ENCODE measurements at regions not wholly inside any gene's neighbourhood (a gene's known extent, or its start where the extent isn't known, plus 50 kb on each side); places are given as distances from the start of the nearest gene placed in this dataset.
"Not testable (repeated sequence)": the region's sequence is repeated elsewhere in the genome, so short reads cannot be mapped to it uniquely, and the experiment has no call there.

DNA sequence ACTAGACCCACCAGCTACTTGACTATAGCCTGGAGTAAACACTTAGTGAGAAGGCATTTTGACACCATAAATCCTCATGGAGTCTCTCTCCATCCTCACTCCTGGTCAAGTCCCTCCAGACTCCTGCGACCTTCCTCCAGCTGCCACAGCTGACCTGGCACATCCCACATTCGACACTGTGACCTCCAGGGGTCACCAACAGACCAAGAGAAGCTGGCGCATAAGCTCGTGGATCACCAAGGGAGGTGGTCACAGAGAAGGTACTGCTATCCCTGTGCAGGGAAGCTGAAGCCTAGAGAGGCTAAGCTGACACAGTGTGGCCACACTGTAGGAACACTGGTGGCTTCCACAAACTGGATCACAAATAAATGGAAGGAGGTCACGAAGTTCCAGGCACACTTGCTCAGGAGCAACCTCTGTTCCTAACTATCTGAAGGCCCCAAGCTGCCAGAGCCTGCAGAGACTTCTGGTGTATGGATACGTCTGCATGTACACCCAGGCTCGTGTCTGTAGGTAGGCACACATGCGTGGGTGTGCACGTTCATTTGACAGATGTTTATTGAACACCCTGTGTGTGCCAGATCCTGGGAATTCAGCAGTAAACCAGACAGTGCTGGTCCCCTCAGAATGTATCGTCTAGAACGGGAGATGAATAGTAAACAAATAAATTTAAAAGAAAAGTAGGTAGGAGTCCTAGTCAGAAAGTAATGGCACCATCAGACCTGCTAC lies 104.4 kb downstream of the C5orf15 start:
- no peak for TF ChIP-seq JUND (IDR thresholded peaks at IDR 0.05; ENCODE audit: low read depth)
- in situ Hi-C loops (cut with HindIII; ENCODE audit: low pct_unique_long_range_greater_than_20kb, low sequenced_read_pairs): no loop called here
- DNase-seq (ENCODE audit: low read depth in 1 of 2, low spot score in 1 of 2): no peak

DNA sequence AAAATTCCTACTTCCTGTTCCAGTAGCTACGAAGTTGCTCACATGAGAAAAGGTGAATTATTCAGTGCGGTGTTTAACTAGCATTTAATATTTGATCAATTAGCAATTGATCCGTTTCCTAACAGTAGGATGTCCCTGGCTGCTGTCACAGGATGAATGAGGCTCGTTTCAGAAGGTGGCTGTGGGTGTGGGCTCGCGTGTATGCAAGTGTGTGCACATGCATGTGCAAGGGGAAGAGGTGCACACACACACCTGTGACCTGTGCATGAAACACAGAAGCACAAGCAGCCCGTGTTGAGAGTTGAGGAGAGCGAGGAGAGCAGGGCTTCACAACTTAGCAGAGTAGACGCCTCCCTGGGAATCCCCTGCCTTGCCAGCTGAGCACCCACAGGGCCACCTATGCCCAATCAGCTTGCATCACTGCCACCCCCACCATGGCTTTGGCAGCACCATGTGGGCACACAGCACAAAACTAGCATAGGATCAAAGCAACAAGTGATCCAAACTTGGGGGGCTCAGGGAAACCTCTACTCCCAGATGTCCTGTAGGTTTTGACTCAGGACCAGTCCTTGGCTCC lies 107.2 kb downstream of the C5orf15 start:
- in situ Hi-C loops (cut with HindIII; ENCODE audit: low pct_unique_long_range_greater_than_20kb, low sequenced_read_pairs): no loop called here
- TF ChIP-seq JUND (IDR thresholded peaks at IDR 0.05; ENCODE audit: low read depth): no peak
- no peak for DNase-seq (ENCODE audit: low read depth in 1 of 2, low spot score in 1 of 2)

DNA sequence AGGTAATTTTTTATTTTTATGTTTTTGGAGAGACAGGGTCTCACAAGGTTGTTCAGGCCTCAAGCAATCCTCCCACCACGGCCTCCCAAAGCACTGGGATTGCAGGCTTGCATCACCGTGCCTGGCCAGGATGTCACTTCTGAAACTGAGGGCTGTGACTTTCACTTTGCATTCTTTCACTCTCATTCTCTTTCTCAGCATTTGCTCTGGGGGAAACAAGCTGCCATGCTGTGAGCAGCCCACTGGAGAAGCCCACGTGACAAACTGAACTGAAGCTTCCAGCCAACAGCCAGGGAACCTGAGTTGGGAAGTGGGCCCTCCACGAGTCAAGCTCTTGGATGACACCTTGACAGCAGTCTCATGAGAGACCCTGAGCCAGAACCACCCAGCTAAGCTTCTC lies 109.4 kb downstream of the C5orf15 start:
- no peak for TF ChIP-seq JUND (IDR thresholded peaks at IDR 0.05; ENCODE audit: low read depth)
- in situ Hi-C loops (cut with HindIII; ENCODE audit: low pct_unique_long_range_greater_than_20kb, low sequenced_read_pairs): no loop called here
- DNase-seq (ENCODE audit: low read depth in 1 of 2, low spot score in 1 of 2): no peak

DNA sequence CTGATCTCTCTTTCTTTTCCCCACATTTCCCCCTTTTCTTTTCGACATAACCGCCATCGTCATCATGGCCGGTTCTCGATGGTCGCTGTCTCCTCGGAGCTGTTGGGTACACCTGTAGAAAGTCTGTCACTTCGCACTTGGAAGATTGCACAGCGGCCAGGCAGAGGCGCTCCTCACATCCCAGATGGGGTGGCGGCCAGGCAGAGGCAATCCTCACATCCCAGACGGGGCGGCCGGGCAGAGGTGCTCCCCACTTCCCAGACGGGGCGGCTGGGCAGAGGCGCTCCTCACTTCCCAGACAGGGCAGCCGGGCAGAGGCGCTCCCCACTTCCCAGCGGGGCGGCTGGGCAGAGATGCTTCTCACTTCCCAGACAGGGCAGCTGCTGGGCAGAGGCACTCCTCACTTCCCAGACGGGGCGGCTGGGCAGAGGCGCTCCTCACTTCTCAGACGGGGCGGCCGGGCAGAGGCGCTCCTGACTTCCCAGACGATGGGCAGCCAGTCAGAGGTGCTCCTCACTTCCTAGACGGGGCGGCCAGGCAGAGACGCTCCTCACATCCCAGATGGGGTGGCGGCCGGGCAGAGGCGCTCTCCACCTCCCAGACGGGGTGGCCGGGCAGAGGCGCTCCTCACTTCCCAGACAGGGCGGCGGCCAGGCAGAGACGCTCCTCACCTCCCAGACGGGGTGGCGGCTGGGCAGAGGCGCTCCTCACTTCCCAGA lies 110.7 kb downstream of the C5orf15 start:
- in situ Hi-C loops (cut with HindIII; ENCODE audit: low pct_unique_long_range_greater_than_20kb, low sequenced_read_pairs); DNase-seq (ENCODE audit: low read depth in 1 of 2, low spot score in 1 of 2): not testable (repeated sequence)

DNA sequence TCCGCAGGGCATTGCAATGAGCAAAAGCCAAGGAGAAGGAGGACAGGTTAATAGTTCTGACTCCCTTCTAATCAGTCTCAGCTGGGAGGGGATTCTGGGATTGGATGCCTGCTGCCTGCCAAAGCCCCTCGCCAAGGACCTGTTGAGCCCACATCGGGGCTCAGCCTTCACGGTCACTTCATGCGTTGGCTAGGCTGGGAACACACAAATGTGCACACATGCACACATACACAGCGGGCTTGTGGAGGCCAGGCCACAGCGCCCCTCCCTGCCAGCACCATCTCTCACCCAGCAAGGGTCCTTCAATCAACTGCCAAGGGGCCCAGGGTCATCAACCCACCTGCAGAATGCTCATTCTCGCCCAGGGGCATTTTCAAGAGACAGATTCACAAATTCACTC lies 113.9 kb downstream of the C5orf15 start:
- DNase-seq (ENCODE audit: low read depth in 1 of 2, low spot score in 1 of 2): no peak
- TF ChIP-seq JUND (IDR thresholded peaks at IDR 0.05; ENCODE audit: low read depth): no peak
- in situ Hi-C loops (cut with HindIII; ENCODE audit: low pct_unique_long_range_greater_than_20kb, low sequenced_read_pairs): no loop called here

DNA sequence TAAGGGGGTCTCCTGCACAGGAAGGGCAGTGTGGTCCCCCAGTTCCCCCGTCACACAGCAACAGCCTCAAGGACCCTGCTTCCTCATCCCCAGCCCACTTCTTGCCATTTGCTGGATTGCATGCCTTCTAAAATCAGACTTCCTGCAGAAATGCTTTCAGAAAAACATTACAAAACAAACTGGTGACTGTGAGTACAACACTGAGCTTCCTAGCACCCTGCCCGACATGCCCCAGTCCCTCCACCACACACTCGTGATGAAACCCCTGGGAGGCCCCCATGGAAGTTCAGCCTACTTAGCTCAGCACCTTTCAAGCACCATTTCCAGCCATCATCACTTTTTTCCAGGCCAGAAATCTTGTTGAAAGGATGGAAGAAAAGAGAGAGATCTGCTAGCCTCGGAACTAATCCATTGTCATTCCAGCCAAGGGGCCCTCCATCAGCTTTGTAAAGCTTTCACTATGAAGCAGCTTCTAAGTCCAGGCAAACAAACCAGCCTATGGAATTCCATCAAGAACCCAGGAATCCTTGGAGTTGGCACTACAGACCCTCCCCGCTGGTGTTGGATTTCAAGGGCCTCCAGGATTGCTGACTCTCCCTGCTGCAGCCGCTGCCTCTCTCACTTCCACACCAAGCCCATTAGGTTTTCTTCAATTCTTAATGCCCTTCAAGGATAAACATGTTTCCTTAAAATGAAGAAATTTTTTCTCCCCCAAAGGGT lies 114.6 kb downstream of the C5orf15 start:
- DNase-seq (ENCODE audit: low read depth in 1 of 2, low spot score in 1 of 2): no peak
- TF ChIP-seq JUND (IDR thresholded peaks at IDR 0.05; ENCODE audit: low read depth): no peak
- in situ Hi-C loops (cut with HindIII; ENCODE audit: low pct_unique_long_range_greater_than_20kb, low sequenced_read_pairs): no loop called here

DNA sequence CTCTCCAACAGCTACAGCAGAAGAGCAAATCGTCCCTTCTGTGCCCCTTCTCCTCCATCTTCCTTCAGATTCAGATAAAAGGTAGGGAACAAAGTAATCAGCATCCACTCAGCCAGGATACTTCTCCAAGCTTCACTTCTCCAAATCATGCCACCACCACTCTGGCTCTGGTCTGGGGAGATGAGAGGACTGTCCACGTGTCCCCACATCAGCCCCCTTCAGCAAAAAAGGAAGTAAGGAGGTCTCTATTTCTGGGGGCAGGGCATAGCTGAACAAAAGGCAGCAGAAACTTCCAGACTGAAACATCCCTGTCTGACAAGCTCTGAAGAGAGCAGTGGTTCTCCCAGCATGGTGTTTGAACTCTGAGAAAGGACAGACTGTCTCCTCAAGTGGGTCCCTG lies 116.9 kb downstream of the C5orf15 start:
- in situ Hi-C loops (cut with HindIII; ENCODE audit: low pct_unique_long_range_greater_than_20kb, low sequenced_read_pairs): no loop called here
- DNase-seq (ENCODE audit: low read depth in 1 of 2, low spot score in 1 of 2): no peak
- no peak for TF ChIP-seq JUND (IDR thresholded peaks at IDR 0.05; ENCODE audit: low read depth)

DNA sequence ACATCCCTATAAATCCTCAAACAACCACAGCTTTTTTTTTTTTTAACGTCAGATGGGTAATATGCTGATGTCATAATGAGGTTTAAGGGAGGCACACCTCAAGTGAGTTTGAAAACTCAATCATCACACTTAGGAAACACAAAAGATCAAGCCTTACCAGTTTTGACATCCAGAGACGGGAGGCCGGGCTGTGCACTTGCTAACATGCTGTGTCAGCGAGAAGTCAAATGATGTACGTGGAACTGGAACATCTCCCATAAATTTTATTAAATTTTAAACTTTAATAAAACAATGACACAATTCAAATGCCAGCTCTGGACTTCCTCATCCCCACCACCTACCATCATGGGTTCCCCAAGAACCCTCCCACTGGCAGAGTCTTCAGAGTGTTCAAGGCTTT lies 117.6 kb downstream of the C5orf15 start:
- no peak for DNase-seq (ENCODE audit: low read depth in 1 of 2, low spot score in 1 of 2)
- TF ChIP-seq JUND (IDR thresholded peaks at IDR 0.05; ENCODE audit: low read depth): no peak
- in situ Hi-C loops (cut with HindIII; ENCODE audit: low pct_unique_long_range_greater_than_20kb, low sequenced_read_pairs): no loop called here

DNA sequence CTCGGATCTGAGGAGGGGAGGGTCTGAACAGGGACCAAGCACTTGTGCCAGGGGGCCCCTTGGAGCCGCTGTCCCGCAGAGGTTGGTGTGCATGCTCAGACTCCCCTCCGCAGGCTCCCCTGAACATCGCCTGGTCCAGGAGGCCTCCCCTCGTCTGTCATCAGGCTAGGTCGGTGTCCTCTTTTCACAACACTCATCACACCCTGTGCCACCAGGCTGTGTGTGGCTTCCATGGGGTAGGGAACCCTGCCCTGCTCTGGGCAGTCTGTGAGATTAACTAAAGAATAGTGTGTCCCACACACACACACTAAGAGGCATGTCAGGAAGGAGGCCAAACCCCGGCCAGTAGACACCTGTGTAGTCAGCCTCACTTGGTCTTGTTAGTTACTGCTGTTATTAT lies 119.3 kb downstream of the C5orf15 start:
- no peak for TF ChIP-seq JUND (IDR thresholded peaks at IDR 0.05; ENCODE audit: low read depth)
- in situ Hi-C loops (cut with HindIII; ENCODE audit: low pct_unique_long_range_greater_than_20kb, low sequenced_read_pairs): no loop called here
- DNase-seq (ENCODE audit: low read depth in 1 of 2, low spot score in 1 of 2): no peak

DNA sequence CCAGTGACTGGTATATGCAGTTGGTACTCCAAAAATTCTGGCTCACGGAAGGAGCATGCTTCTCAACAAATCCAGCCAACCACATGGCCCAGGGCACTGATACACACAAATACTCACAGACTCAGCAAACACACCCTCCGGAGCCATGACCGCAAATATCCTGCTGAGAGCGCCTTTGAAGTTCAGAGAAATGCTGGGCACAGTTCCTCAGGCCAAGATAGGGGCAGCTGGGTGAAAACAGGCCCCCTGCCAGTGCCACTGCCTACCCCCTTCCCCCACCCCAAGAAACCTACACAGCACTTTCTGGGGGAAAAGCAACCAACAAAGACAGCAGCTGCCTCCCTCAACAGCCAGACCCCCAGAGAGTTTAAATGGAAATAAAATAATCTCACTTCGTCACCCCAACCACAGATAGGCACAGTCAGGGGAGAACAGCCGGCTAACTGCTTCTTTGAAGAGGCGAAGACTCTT lies 120.0 kb downstream of the C5orf15 start:
- in situ Hi-C loops (cut with HindIII; ENCODE audit: low pct_unique_long_range_greater_than_20kb, low sequenced_read_pairs): no loop called here
- DNase-seq (ENCODE audit: low read depth in 1 of 2, low spot score in 1 of 2): peak; percentile 16 to 74
- TF ChIP-seq JUND (IDR thresholded peaks at IDR 0.05; ENCODE audit: low read depth): no peak

DNA sequence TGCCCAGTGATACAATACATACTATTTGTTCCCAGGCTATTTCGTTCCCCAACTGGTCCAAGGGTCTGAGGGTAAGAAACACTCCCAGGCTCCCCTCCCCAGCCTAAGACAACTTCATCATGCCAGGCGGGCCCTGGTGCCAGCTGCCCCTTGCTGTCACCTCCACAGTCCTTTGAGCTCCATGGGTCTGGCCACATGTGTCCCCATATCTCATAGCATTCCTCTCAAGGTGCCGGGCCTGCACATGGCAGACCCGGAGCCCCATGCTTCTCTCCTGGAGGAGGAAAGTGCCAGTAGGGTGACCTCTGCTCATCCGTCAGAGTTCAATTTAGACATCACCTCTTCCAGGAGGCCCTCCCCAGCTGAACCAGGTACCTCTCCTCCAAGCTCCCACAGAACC lies 120.5 kb downstream of the C5orf15 start:
- no peak for DNase-seq (ENCODE audit: low read depth in 1 of 2, low spot score in 1 of 2)
- in situ Hi-C loops (cut with HindIII; ENCODE audit: low pct_unique_long_range_greater_than_20kb, low sequenced_read_pairs): no loop called here
- no peak for TF ChIP-seq JUND (IDR thresholded peaks at IDR 0.05; ENCODE audit: low read depth)

DNA sequence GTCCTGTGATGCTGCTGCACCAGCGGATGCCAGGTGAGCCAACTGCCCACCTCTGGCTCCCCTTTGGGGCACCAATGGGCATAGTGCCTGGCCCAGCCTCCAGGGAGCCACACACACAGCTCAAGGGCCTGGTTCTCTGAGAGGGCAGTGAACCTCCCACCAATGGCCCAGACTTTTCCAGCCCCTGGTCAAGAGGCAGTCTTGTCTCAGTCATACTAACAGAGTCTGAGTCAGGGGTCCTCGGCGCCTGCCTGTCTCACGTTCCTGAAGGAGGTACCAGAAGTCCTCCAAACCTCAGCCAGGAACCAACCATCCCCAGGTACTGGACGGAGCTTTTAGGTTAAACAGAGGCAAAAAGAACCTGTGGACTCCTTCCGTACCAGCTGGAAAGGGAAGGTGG lies 121.1 kb downstream of the C5orf15 start:
- TF ChIP-seq JUND (IDR thresholded peaks at IDR 0.05; ENCODE audit: low read depth): no peak
- no peak for DNase-seq (ENCODE audit: low read depth in 1 of 2, low spot score in 1 of 2)
- in situ Hi-C loops (cut with HindIII; ENCODE audit: low pct_unique_long_range_greater_than_20kb, low sequenced_read_pairs): no loop called here
